A673 (cell line): ENCODE measurements at regions not wholly inside any gene's neighbourhood (a gene's known extent, or its start where the extent isn't known, plus 50 kb on each side); places are given as distances from the start of the nearest gene placed in this dataset.

ENCODE experiments used
- CTCF ChIP-seq: fragments of 300-800, 200-600 bp; sonication (generic); conservative IDR thresholded peaks from 2 replicates; pipeline ENCODE4 v1.5.1; 2017; ENCODE audit warnings: low read depth, mild to moderate bottlenecking, antibody characterized with exemption, low read length, moderate library complexity, mixed read lengths
- EZH2 ChIP-seq: fragments of 200-600 bp; sonication (generic); IDR thresholded peaks from 2 replicates; pipeline ENCODE4 v1.6.1; 2017; ENCODE audit warnings: borderline replicate concordance, low read depth, mild to moderate bottlenecking, mixed read lengths, antibody characterized with exemption, low read length; ENCODE audit not compliant: poor library complexity, severe bottlenecking

GRCh38 chr11:122246874-122247273 lies 130.9 kb upstream of the BLID start:
- no peak for TF ChIP-seq CTCF
- TF ChIP-seq EZH2: no peak
